ENCODE measurements at regions not wholly inside any gene's neighbourhood (a gene's known extent, or its start where the extent isn't known, plus 50 kb on each side); places are given as distances from the start of the nearest gene placed in this dataset.
"Not testable (repeated sequence)": the region's sequence is repeated elsewhere in the genome, so short reads cannot be mapped to it uniquely, and the experiment has no call there.

DNA sequence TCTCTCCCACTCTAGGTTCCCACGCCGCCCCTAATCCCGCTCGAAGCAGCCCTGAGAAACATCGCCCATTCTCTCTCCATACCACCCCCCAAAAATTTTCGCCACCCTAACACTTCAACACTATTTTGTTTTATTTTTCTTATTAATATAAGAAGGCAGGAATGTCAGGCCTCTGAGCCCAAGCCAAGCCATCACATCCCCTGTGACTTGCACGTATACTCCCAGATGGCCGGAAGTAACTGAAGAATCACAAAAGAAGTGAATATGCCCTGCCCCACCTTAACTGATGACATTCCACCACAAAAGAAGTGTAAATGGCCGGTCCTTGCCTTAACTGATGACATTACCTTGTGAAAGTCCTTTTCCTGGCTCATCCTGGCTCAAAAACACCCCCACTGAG lies 127.2 kb upstream of the ADCY2 start:
- not testable (repeated sequence) for TF ChIP-seq EZH2 (IDR thresholded peaks at IDR 0.05; ENCODE audit: borderline replicate concordance, insufficient read depth, low read depth, low read length, poor library complexity, severe bottlenecking); CTCF (IDR thresholded peaks at IDR 0.05)
